GM18520 (cell line): ENCODE measurements at regions not wholly inside any gene's neighbourhood (a gene's known extent, or its start where the extent isn't known, plus 50 kb on each side); places are given as distances from the start of the nearest gene placed in this dataset.

ENCODE experiments used
- ATAC-seq: cut with Tn5 transposase; IDR thresholded peaks from one replicate; pipeline ENCODE4 v1.9.1; 2021; ENCODE audit not compliant: unreplicated experiment

DNA sequence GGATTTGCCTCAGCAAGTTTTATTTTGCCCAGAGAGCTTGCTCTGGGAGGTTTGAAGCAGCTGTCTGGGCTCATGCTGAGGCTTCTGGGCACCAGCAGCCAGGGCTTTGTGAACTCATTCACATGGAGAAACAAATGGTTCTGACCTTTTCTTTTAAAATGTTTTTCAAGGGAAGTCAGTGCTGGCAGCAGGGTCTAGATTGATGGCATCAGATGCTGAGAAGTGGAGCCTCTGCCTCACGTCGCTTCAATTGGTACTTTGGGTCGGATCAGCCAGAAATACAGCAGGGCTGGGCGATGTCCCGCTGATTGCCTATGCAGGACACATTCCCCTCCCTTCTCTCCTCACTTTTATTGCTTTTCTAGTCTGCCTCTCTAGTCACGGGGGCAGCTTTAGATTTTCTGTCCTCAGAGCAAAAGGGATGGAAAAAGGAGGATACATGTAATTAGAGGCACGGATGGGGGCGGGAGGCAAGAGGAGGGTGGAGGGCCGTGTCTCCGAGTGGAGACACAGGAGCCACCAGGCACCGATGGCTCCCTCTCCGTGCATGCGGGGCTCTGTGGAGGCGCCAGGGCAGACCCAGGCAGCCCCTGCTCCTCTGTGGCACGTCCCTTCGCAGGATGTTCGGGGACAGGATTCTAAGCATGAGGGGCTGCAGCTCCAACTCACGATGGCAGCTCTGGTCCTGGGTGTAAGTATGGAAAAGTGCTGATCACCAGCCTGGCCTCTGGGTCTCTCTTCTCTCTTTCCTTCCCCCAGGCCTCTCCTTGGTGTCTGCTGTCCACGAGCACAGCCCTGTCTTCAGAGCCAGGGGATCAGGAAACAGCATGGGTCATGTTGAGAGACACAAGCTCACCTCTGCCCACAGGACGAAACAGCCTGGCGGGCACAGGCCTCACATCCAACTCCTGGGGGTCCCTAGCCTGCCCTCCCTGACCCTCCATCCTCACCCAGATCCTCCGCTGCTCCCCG lies 116.1 kb downstream of the FAM43A start:
- no peak for ATAC-seq

DNA sequence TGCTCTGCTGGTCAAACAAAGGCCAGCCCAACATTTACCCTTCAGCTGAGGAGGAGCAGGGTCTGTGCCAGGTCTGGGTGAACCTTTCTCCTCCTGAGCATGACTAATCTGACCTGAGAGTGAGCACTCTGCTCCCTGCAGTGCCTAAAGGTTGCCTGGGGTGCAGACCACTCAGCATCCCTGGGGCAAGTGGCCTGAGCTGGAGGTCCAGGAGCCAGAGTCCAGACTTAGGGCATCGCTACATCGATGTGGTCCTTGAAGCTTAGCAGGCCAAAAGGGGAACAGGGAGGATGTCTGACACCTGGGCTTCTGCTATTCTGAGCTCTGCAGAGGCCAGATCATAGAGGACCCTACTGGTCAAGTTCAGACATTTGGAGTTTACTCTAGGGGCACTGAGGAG lies 119.1 kb downstream of the FAM43A start:
- no peak for ATAC-seq

DNA sequence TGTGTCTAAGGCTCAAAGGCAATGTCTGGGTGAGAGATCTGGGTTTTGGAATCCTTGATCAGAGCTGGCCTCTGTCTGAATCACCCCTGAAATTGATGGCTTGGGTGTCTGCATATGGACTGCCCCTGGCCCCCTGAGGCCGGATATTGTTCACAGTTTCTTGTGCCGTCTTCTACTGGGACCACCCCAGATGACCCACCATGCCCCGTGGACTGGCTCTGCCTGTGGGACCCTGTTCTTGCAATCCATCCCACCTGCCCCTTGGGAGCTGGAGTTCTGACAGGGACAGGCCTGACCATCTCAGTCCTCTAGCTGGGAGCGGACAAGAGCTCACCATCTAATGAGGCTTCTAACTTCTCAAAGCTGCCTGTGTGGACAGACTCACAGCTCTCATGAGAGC lies 119.9 kb downstream of the FAM43A start:
- no peak for ATAC-seq

DNA sequence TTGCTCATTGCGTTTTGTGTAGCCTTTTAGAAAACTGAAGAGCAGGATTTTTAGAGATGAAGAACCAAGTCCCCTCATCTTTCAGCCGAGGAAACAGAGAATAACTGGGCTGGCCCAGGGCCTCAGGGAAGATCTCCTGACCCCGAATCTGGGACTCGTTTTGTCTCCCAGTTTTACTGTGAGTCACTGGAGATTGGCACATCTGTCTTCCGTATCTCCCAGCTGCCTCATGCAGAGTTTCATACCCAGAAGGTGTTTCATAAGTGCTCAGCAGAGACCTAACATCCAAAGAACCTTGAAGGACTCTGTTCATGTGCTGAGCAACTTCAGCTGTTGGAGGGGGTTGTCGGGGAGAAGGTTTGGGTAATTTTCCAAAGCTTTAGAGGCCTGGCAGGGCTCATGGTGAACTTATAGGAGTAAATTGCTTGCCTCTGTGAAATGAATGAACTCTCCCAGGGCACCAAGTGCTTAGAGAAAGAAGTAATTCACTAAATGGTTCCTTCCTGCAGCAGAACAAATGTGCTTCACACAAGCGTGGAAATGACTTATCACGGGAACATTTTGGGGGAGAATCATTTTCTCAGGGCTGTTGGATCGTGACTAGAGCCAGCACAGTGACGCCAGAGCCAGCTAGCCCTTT lies 121.4 kb downstream of the FAM43A start:
- ATAC-seq = no peak

- ATAC-seq = no peak
Observed at GRCh38 chr3:194808640-194809097, 123.0 kb downstream of the FAM43A start.

- ATAC-seq = no peak
Observed at GRCh38 chr3:194809382-194809781, 123.7 kb downstream of the FAM43A start.

GRCh38 chr3:194810076-194810475 lies 124.4 kb downstream of the FAM43A start:
- no peak for ATAC-seq

DNA sequence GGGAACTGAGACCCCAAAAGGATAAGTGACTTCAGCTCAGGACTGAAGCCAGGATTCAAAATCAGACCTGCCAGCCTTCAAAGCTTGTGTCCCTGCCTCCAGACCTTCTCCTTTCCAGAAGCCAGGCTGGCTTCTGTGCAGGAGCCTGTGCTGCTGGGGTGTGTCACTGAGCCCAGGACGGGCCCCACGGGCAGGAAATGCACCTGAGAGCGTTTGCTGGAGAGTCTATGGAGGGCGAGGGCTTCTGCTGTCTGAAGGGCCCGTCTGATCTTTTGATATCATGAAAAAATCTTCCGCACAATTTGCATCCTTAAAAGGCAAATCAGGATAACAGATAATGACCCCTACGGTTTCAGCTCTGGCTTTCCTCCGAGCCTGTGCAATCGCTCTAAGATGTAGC lies 125.4 kb downstream of the FAM43A start:
- ATAC-seq = no peak

DNA sequence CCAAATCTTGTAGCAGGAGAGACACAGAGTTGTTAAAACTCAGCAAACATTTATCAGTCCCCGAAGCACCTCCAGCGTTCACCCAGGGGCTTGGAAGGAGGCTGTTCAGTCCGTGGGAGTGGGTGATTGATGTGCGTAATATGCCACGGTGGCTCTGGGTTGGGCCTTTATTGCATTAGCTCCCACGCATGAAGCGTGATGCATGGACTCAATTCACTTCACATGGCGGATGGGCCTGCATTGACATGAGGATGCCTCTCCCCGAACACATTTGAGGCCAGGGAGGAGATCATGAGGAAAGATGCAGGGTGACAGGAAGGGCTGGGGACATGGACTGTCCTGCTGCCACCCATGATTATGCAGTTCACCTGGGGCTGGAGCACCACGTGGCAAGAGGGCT lies 126.5 kb downstream of the FAM43A start:
- no peak for ATAC-seq

GRCh38 chr3:194814878-194815357 lies 129.2 kb downstream of the FAM43A start:
- no peak for ATAC-seq

GRCh38 chr3:194816748-194817591 lies 131.3 kb downstream of the FAM43A start:
- ATAC-seq = no peak

DNA sequence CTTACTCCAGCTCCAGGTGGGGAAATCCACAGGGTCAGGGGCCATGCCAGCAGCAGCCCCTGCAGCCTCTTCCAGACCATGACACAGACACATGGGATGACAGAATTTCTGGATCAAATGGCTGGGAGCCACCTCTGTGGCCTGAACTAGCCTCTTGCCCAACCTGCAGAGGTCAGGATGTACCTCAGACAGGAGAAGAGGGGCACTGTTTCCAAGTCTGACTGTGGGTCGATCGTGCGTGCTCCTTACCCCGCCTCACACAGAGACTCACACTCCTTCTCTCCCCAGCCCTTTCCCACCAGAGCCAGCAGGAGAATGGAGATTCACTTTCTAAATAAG lies 131.9 kb downstream of the FAM43A start:
- ATAC-seq = no peak

- no peak for ATAC-seq
Observed at GRCh38 chr3:194817936-194818335, 132.3 kb downstream of the FAM43A start.

- no peak for ATAC-seq
Observed at GRCh38 chr3:194824100-194824499, 138.4 kb downstream of the FAM43A start.

- no peak for ATAC-seq
Observed at GRCh38 chr3:194824701-194825111, 139.0 kb downstream of the FAM43A start.

- ATAC-seq = no peak
Observed at GRCh38 chr3:194826594-194826993, 140.9 kb downstream of the FAM43A start.

GRCh38 chr3:194827486-194827885 lies 141.8 kb downstream of the FAM43A start:
- no peak for ATAC-seq

- ATAC-seq = no peak
Observed at GRCh38 chr3:194828116-194828515, 142.4 kb downstream of the FAM43A start.

GRCh38 chr3:194828926-194829325 lies 143.2 kb downstream of the FAM43A start:
- ATAC-seq = no peak

- ATAC-seq = no peak
Observed at GRCh38 chr3:194830401-194830800, 144.7 kb downstream of the FAM43A start.

DNA sequence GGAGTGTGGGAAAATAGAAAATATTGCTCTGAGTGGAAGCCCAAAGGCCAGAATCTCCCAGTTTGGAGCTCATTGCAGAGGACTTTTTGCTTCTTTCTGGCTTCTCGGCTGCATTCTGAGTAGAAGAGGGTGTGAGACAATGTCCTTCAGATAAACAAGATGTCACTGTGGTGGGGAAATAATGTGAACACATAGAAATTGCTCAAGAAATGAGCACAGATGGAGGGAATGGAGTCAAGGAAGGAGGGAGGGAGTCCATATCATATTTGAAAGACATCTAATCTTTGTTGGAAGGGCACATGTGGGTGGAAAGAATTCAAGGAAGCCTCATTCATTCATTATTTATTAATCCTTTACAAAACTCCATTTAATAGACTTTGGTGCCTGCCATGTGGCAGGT lies 145.3 kb downstream of the FAM43A start:
- no peak for ATAC-seq
